T-cell (primary cell): ENCODE measurements at regions not wholly inside any gene's neighbourhood (a gene's known extent, or its start where the extent isn't known, plus 50 kb on each side); places are given as distances from the start of the nearest gene placed in this dataset.

Source experiments
- ATAC-seq, 4 experiments: fragments of 200-7000 bp in 3 of 4; fragments of 150-1000 bp in 1 of 4; cut with Tn5 transposase; replicated peaks in 1 of 4; 1 replicate in 3 of 4; 2 replicates in 1 of 4; pipeline ENCODE4 v1.10.0; 2021; ENCODE audit warnings: moderate library complexity in 3 of 4, mild to moderate bottlenecking in 2 of 4, moderate number of reproducible peaks in 1 of 4
- CTCF ChIA-PET, 2 donors: fragments of 300-600 bp; sonication (Branson Sonifier 250); formaldehyde crosslinking; loops; one replicate each; lab custom pipeline; 2022; ENCODE audit warnings: antibody characterized with exemption in 2 of 2; lab: Charles Lee
- POLR2A ChIA-PET, 2 donors: fragments of 300-600 bp; sonication (Branson Sonifier 250); formaldehyde crosslinking; loops; one replicate each; lab custom pipeline; 2022; ENCODE audit warnings: antibody characterized with exemption in 2 of 2; lab: Charles Lee
- DNase-seq, 35 experiments: peaks; one replicate each; pipeline versions ENCODE4 v3.0.0 to v3.0.0-alpha.2; 2013 to 2023
- H3K27ac ChIP-seq: one replicate; pipeline ENCODE4 v1.5.1; 2013; ENCODE audit warnings: low read length
- H3K27me3 ChIP-seq, 2 experiments: replicated peaks in 1 of 2; 1 replicate in 1 of 2; 2 replicates in 1 of 2; pipeline versions ENCODE4 v1.6.1 to v1.7.0; 2013; ENCODE audit warnings: low read length in 1 of 2, mixed read lengths in 1 of 2; ENCODE audit not compliant: control insufficient read depth in 2 of 2, insufficient read depth in 2 of 2; ENCODE audit errors: extremely low read depth in 1 of 2
- H3K36me3 ChIP-seq, 2 donors: 1 replicate in 1 of 2; 2 replicates in 1 of 2; pipeline versions ENCODE4 v1.6.1 to v1.7.0; 2013; ENCODE audit warnings: low read length in 1 of 2; ENCODE audit not compliant: control insufficient read depth in 2 of 2, insufficient read depth in 1 of 2; ENCODE audit errors: extremely low read depth in 1 of 2
- H3K4me1 ChIP-seq, 2 experiments: 1 replicate in 1 of 2; 2 replicates in 1 of 2; pipeline versions ENCODE4 v1.6.1 to v1.7.0; 2013; ENCODE audit warnings: low read length in 2 of 2, mixed read lengths in 1 of 2; ENCODE audit not compliant: insufficient read depth in 2 of 2, control insufficient read depth in 1 of 2; ENCODE audit errors: extremely low read depth in 1 of 2
- H3K4me3 ChIP-seq, 2 donors: 1 replicate in 1 of 2; 2 replicates in 1 of 2; pipeline versions ENCODE4 v1.5.1 to v1.7.0; 2013; ENCODE audit warnings: mild to moderate bottlenecking in 2 of 2, low read length in 1 of 2, moderate library complexity in 1 of 2; ENCODE audit not compliant: control insufficient read depth in 1 of 2; ENCODE audit errors: extremely low read depth in 1 of 2
- H3K9me3 ChIP-seq: 2 replicates; pipeline ENCODE4 v1.7.0; 2013
- H3K27ac Mint-ChIP-seq, 2 donors: one replicate each; pipeline ENCODE4 v1.8.0; 2020 to 2021; ENCODE audit warnings: mild to moderate bottlenecking in 2 of 2, mixed read lengths in 2 of 2
- H3K27me3 Mint-ChIP-seq, 2 donors: one replicate each; pipeline ENCODE4 v1.8.0; 2021 to 2022; ENCODE audit warnings: mixed read lengths in 2 of 2
- H3K36me3 Mint-ChIP-seq: one replicate; pipeline ENCODE4 v1.8.0; 2021; ENCODE audit warnings: mixed read lengths
- H3K4me1 Mint-ChIP-seq, 3 donors: one replicate each; pipeline ENCODE4 v1.8.0; 2020 to 2022; ENCODE audit warnings: mixed read lengths in 3 of 3, mild to moderate bottlenecking in 1 of 3
- H3K4me3 Mint-ChIP-seq, 3 donors: one replicate each; pipeline ENCODE4 v1.8.0; 2020 to 2022; ENCODE audit warnings: mild to moderate bottlenecking in 3 of 3, mixed read lengths in 3 of 3, moderate library complexity in 3 of 3
- H3K9me3 Mint-ChIP-seq, 3 donors: one replicate each; pipeline ENCODE4 v1.8.0; 2020 to 2022; ENCODE audit warnings: mixed read lengths in 3 of 3
- WGBS: methylation state at CpG from one replicate; pipeline ENCODE4 v1.1.5; 2013; ENCODE audit warnings: missing lambda C conversion rate; ENCODE audit not compliant: insufficient coverage; 5-methylcytosine and 5-hydroxymethylcytosine counted together

DNA sequence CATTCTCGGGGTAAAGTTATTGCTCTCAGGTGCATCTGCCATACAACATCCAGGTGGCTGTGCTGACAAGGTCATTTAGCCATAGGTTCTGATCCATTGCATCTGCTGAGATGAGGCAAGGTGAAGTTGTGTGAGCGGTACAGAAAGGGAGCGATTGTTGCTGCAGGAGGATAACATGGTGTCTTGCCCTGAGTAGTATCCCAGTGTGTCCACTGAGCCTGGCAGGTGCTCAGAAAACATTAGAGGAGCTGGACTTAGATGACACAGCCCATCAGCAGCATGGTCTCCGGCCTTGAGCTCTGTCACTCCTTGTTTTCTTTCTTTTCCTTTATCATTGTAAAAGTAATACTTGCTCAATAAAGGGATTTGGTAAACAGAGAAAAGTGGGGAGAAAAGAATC, 161.1 kb upstream of the ATP10A start:
- no peaks in the 10 kb centered on the region for H3K36me3 ChIP-seq
- H3K4me1 ChIP-seq, result no peaks in the 10 kb centered on the region
- ChIA-PET CTCF (no interaction called here), POLR2A (no interaction called here)
- Mint-ChIP-seq H3K27me3 (peaks cover 4 to 10% of the 10 kb centered on the region in 2 donors), H3K36me3 (no peaks in the 10 kb centered on the region), H3K4me3 (no peak overlapping the region), H3K27ac (no peak overlapping the region), H3K9me3 (no peaks in the 10 kb centered on the region), H3K4me1 (peaks cover 0 to 2% (median 0%) of the 10 kb centered on the region in 3 donors)
- no peaks in the 10 kb centered on the region for H3K9me3 ChIP-seq
- no peak overlapping the region for H3K27ac ChIP-seq
- no peak overlapping the region for H3K4me3 ChIP-seq
- WGBS, result 92% methylated on average over 2 of the region's 4 CpGs
- DNase-seq, result no peak
- ATAC-seq, result no peak
- no peaks in the 10 kb centered on the region for H3K27me3 ChIP-seq

- no peak for ATAC-seq
- H3K4me1 Mint-ChIP-seq, result peaks cover 0 to 2% (median 0%) of the 10 kb centered on the region in 3 donors
- Histone ChIP-seq H3K4me3 (no peak overlapping the region), H3K36me3 (no peaks in the 10 kb centered on the region), H3K4me1 (no peaks in the 10 kb centered on the region), H3K27ac (no peak overlapping the region), H3K27me3 (no peaks in the 10 kb centered on the region), H3K9me3 (no peaks in the 10 kb centered on the region)
- H3K9me3 Mint-ChIP-seq, result no peaks in the 10 kb centered on the region
- no peak overlapping the region for H3K4me3 Mint-ChIP-seq
- WGBS, result no CpG with 5 or more reads among the region's 5 CpGs
- H3K27me3 Mint-ChIP-seq, result peaks cover 1 to 6% of the 10 kb centered on the region in 2 donors
- ChIA-PET CTCF (no interaction called here), POLR2A (no interaction called here)
- H3K36me3 Mint-ChIP-seq, result no peaks in the 10 kb centered on the region
- no peak for DNase-seq
- H3K27ac Mint-ChIP-seq, result no peak overlapping the region
These were observed 160.6 kb upstream of the ATP10A start for GRCh38 chr15:26023691-26024090.

DNA sequence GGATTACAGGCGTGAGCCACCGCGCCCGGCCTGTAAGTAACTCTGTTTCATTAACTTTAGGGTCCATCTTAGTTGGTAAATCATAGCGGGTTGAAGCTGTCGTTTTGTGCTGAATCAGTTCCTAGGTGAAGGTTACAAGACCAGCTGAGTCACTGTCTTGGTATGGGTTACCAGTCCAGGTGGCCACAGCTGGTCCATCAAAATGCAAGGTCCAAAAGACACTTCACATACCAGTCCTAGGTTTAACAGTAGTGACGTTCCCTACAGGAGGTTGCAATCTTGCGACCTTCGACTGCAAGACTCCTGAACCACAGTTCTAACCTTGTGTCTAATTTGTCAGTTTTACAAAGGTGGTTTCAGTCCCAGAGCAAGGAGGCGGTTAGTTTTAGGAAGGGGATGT, 160.1 kb upstream of the ATP10A start:
- POLR2A ChIA-PET, result no interaction called here
- H3K27me3 ChIP-seq, result peaks cover 0 to 4% of the 10 kb centered on the region in 2 experiments
- H3K27me3 Mint-ChIP-seq, result peaks cover 1 to 6% of the 10 kb centered on the region in 2 donors

GRCh38 chr15:26020871-26021270, 157.7 kb upstream of the ATP10A start:
- Histone ChIP-seq H3K27ac (no peak overlapping the region), H3K4me1 (no peaks in the 10 kb centered on the region), H3K36me3 (no peaks in the 10 kb centered on the region), H3K9me3 (no peaks in the 10 kb centered on the region), H3K4me3 (no peak overlapping the region), H3K27me3 (peaks cover 0 to 14% of the 10 kb centered on the region in 2 experiments)
- no peak for ATAC-seq
- WGBS, result 83% methylated on average over 3 of the region's 8 CpGs
- Mint-ChIP-seq H3K27ac (no peak overlapping the region), H3K4me3 (no peak overlapping the region), H3K36me3 (no peaks in the 10 kb centered on the region), H3K27me3 (peaks cover 5 to 16% of the 10 kb centered on the region in 2 donors), H3K4me1 (peaks cover 0 to 2% (median 0%) of the 10 kb centered on the region in 3 donors), H3K9me3 (no peaks in the 10 kb centered on the region)
- ChIA-PET POLR2A (no interaction called here), CTCF (no interaction called here)
- no peak for DNase-seq

More for the DNA sequence above, 160.1 kb upstream of the ATP10A start:
- no peak for DNase-seq
- WGBS, result 90% methylated on average over 6 of the region's 10 CpGs
- Mint-ChIP-seq H3K27ac (no peak overlapping the region), H3K36me3 (no peaks in the 10 kb centered on the region), H3K4me1 (peaks cover 0 to 2% (median 0%) of the 10 kb centered on the region in 3 donors), H3K9me3 (no peaks in the 10 kb centered on the region), H3K4me3 (no peak overlapping the region)
- Histone ChIP-seq H3K4me3 (no peak overlapping the region), H3K27ac (no peak overlapping the region), H3K4me1 (no peaks in the 10 kb centered on the region), H3K9me3 (no peaks in the 10 kb centered on the region), H3K36me3 (no peaks in the 10 kb centered on the region)
- CTCF ChIA-PET, result no interaction called here
- ATAC-seq, result no peak

DNA sequence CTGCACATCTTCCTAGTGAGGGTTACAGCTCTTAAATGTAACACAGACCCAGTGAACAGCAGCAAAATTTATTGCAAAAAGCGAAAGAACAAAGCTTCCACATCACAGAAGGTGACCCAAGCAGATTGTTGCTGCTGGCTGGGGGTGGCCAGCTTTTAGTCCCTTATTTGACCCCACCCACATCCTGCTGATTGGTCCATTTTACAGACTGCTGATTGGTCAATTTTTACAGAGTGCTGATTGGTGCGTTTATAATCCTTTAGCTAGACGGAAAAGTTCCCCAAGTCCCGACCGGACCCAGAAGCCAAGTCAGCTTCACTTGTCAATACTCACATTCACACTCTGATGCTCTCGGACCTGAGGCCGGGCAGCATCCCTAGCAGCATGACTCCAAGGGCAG, 154.5 kb upstream of the ATP10A start:
- Histone ChIP-seq H3K27me3 (peaks cover 0 to 28% of the 10 kb centered on the region in 2 experiments), H3K27ac (no peak overlapping the region), H3K9me3 (no peaks in the 10 kb centered on the region), H3K4me1 (no peaks in the 10 kb centered on the region), H3K36me3 (no peaks in the 10 kb centered on the region), H3K4me3 (no peak overlapping the region)
- WGBS, result 92% methylated on average over 6 of the region's 7 CpGs
- ATAC-seq, result no peak
- Mint-ChIP-seq H3K36me3 (no peaks in the 10 kb centered on the region), H3K4me1 (no peaks in the 10 kb centered on the region), H3K27ac (no peak overlapping the region), H3K27me3 (peaks cover 18 to 27% of the 10 kb centered on the region in 2 donors), H3K9me3 (no peaks in the 10 kb centered on the region), H3K4me3 (no peak overlapping the region)
- DNase-seq, result no peak
- POLR2A ChIA-PET, result no interaction called here
- CTCF ChIA-PET, result no interaction called here

DNA sequence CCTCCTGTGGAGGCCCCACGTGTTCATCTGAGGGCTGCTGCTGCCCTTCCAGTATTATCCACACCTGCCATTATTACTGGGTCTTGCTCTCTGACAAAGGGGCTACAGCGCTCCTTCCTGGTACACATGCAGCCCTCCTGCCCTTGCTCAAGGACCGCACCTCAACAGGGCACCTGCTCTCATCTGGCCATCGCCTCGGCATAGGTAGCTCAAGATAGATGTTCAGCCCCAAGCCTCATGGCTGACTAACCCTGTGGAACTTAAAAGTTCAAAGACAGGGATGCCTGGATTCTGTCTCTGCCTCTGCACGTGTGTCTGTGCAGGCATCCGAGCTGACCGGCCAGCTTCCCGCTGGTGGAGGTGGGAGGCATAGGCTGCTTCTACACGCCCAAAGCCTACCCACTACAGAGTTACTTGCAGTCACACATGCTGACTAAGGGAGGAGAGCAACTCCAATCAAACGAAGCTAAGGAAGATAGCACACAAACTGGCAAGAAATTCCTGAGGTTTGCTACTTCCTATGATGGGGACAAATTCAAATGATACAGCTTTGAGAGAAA, 152.5 kb upstream of the ATP10A start:
- H3K4me3 Mint-ChIP-seq, result no peak overlapping the region
- Histone ChIP-seq H3K36me3 (no peaks in the 10 kb centered on the region), H3K4me1 (no peaks in the 10 kb centered on the region), H3K4me3 (no peak overlapping the region), H3K9me3 (no peaks in the 10 kb centered on the region), H3K27ac (no peak overlapping the region), H3K27me3 (peaks cover 0 to 28% of the 10 kb centered on the region in 2 experiments)
- ChIA-PET CTCF (no interaction called here), POLR2A (no interaction called here)
- H3K9me3 Mint-ChIP-seq, result no peaks in the 10 kb centered on the region
- no peak overlapping the region for H3K27ac Mint-ChIP-seq
- no peaks in the 10 kb centered on the region for H3K36me3 Mint-ChIP-seq
- no peak for DNase-seq
- no peaks in the 10 kb centered on the region for H3K4me1 Mint-ChIP-seq
- no peak for ATAC-seq
- peaks cover 23 to 24% of the 10 kb centered on the region in 2 donors for H3K27me3 Mint-ChIP-seq
- 75% methylated on average over 6 of the region's 11 CpGs for WGBS

GRCh38 chr15:26013981-26014380, 150.9 kb upstream of the ATP10A start:
- H3K36me3 ChIP-seq, result no peaks in the 10 kb centered on the region
- Mint-ChIP-seq H3K36me3 (no peaks in the 10 kb centered on the region), H3K27ac (no peak overlapping the region), H3K27me3 (peaks cover 21 to 23% of the 10 kb centered on the region in 2 donors), H3K9me3 (no peaks in the 10 kb centered on the region), H3K4me1 (no peaks in the 10 kb centered on the region), H3K4me3 (no peak overlapping the region)
- H3K27me3 ChIP-seq, result peaks cover 0 to 28% of the 10 kb centered on the region in 2 experiments
- ATAC-seq (no peak), DNase-seq (no peak)
- CTCF ChIA-PET, result no interaction called here
- no peak overlapping the region for H3K27ac ChIP-seq
- POLR2A ChIA-PET, result no interaction called here
- H3K4me1 ChIP-seq, result no peaks in the 10 kb centered on the region
- H3K9me3 ChIP-seq, result no peaks in the 10 kb centered on the region
- 96% methylated on average over 2 of the region's 5 CpGs for WGBS
- H3K4me3 ChIP-seq, result no peak overlapping the region
